Mesenchymal stem cell (in vitro differentiated cells and primary cell): ENCODE measurements at regions not wholly inside any gene's neighbourhood (a gene's known extent, or its start where the extent isn't known, plus 50 kb on each side); places are given as distances from the start of the nearest gene placed in this dataset.

Experiments used
- DNase-seq: peaks from one replicate; pipeline ENCODE4 v3.0.0-alpha.2; 2013
- H2AFZ ChIP-seq: one replicate; pipeline ENCODE4 v1.6.1; 2013; ENCODE audit warnings: low read depth, mild to moderate bottlenecking, control low read depth, inconsistent platforms, low read length, moderate library complexity
- H2AK5ac ChIP-seq: 2 replicates; pipeline ENCODE4 v1.6.1; 2013; ENCODE audit warnings: low read length, moderate library complexity, mild to moderate bottlenecking, inconsistent platforms; ENCODE audit not compliant: severe bottlenecking
- H2BK120ac ChIP-seq: one replicate; pipeline ENCODE4 v1.6.1; 2013; ENCODE audit warnings: low read depth, mild to moderate bottlenecking, inconsistent platforms, low read length, moderate library complexity
- H2BK12ac ChIP-seq, 2 experiments: one replicate each; pipeline ENCODE4 v1.6.1; 2013; ENCODE audit warnings: inconsistent platforms in 2 of 2, low read length in 2 of 2, mild to moderate bottlenecking in 2 of 2, moderate library complexity in 2 of 2, control low read depth in 1 of 2
- H2BK15ac ChIP-seq: one replicate; pipeline ENCODE4 v1.6.1; 2013; ENCODE audit warnings: mild to moderate bottlenecking, low read depth, inconsistent platforms; ENCODE audit not compliant: poor library complexity, severe bottlenecking
- H2BK5ac ChIP-seq: 2 replicates; pipeline ENCODE4 v1.6.1; 2013; ENCODE audit warnings: low read depth, mild to moderate bottlenecking, low read length, control low read depth, inconsistent platforms; ENCODE audit not compliant: poor library complexity, severe bottlenecking
- H3K14ac ChIP-seq, 2 experiments: one replicate each; pipeline ENCODE4 v1.6.1; 2013; ENCODE audit warnings: inconsistent platforms in 2 of 2, low read length in 2 of 2, control low read depth in 1 of 2, mild to moderate bottlenecking in 1 of 2, moderate library complexity in 1 of 2
- H3K18ac ChIP-seq, 2 experiments: one replicate each; pipeline ENCODE4 v1.6.1; 2013; ENCODE audit warnings: inconsistent platforms in 2 of 2, low read length in 2 of 2, control low read depth in 1 of 2, low read depth in 1 of 2, mild to moderate bottlenecking in 1 of 2
- H3K23ac ChIP-seq, 2 experiments: one replicate each; pipeline ENCODE4 v1.6.1; 2013; ENCODE audit warnings: inconsistent platforms in 2 of 2, low read length in 2 of 2, mild to moderate bottlenecking in 2 of 2, moderate library complexity in 2 of 2, control low read depth in 1 of 2
- H3K27ac ChIP-seq: 2 replicates; pipeline ENCODE4 v1.5.1; 2013; ENCODE audit warnings: mild to moderate bottlenecking, moderate library complexity, low read length, control low read depth, inconsistent platforms; ENCODE audit not compliant: poor library complexity, severe bottlenecking
- H3K27me3 ChIP-seq, 2 experiments: 2 replicates each; pipeline versions ENCODE4 v1.6.1 to v1.7.0; 2013; ENCODE audit warnings: low read length in 2 of 2, mild to moderate bottlenecking in 2 of 2, moderate library complexity in 2 of 2, control low read depth in 1 of 2, inconsistent platforms in 1 of 2; ENCODE audit not compliant: control insufficient read depth in 1 of 2, insufficient read depth in 1 of 2
- H3K36me3 ChIP-seq, 2 experiments: 2 replicates each; pipeline versions ENCODE4 v1.6.1 to v1.7.0; 2013; ENCODE audit warnings: low read length in 2 of 2, control low read depth in 1 of 2, inconsistent platforms in 1 of 2, low read depth in 1 of 2, mild to moderate bottlenecking in 1 of 2; ENCODE audit not compliant: insufficient read depth in 2 of 2, control insufficient read depth in 1 of 2
- H3K4ac ChIP-seq, 2 experiments: one replicate each; pipeline ENCODE4 v1.6.1; 2013; ENCODE audit warnings: inconsistent platforms in 2 of 2, low read length in 2 of 2, mild to moderate bottlenecking in 2 of 2, moderate library complexity in 2 of 2, control low read depth in 1 of 2, low read depth in 1 of 2
- H3K4me1 ChIP-seq: 2 replicates; pipeline ENCODE4 v1.6.1; 2013; ENCODE audit warnings: low read depth, low read length, control low read depth; ENCODE audit not compliant: control insufficient read depth, insufficient read depth
- H3K4me2 ChIP-seq: 2 replicates; pipeline ENCODE4 v1.6.1; 2013; ENCODE audit warnings: low read length, mild to moderate bottlenecking, inconsistent platforms; ENCODE audit not compliant: poor library complexity, severe bottlenecking
- H3K4me3 ChIP-seq, 2 experiments: 2 replicates each; pipeline versions ENCODE4 v1.5.1 to v1.7.0; 2013; ENCODE audit warnings: low read length in 2 of 2, mild to moderate bottlenecking in 2 of 2, control low read depth in 1 of 2, low read depth in 1 of 2; ENCODE audit not compliant: insufficient read depth in 1 of 2
- H3K79me1 ChIP-seq: replicated peaks from 2 replicates; pipeline ENCODE4 v1.6.1; 2013; ENCODE audit warnings: mild to moderate bottlenecking, control low read depth, low read length, inconsistent platforms; ENCODE audit not compliant: poor library complexity, severe bottlenecking
- H3K9ac ChIP-seq: 2 replicates; pipeline ENCODE4 v1.7.0; 2013; ENCODE audit warnings: mild to moderate bottlenecking, low read length, moderate library complexity
- H3K9me3 ChIP-seq: 2 replicates; pipeline ENCODE4 v1.7.0; 2013; ENCODE audit warnings: mild to moderate bottlenecking, low read length; ENCODE audit not compliant: control insufficient read depth
- H4K8ac ChIP-seq: one replicate; pipeline ENCODE4 v1.6.1; 2013; ENCODE audit warnings: inconsistent platforms, mild to moderate bottlenecking, low read length, moderate library complexity
- H4K91ac ChIP-seq: one replicate; pipeline ENCODE4 v1.6.1; 2013; ENCODE audit warnings: mild to moderate bottlenecking, low read length, inconsistent platforms
- WGBS: methylation state at CpG from one replicate; pipeline ENCODE4 v1.1.7; 2013; ENCODE audit warnings: mixed read lengths; 5-methylcytosine and 5-hydroxymethylcytosine counted together

DNA sequence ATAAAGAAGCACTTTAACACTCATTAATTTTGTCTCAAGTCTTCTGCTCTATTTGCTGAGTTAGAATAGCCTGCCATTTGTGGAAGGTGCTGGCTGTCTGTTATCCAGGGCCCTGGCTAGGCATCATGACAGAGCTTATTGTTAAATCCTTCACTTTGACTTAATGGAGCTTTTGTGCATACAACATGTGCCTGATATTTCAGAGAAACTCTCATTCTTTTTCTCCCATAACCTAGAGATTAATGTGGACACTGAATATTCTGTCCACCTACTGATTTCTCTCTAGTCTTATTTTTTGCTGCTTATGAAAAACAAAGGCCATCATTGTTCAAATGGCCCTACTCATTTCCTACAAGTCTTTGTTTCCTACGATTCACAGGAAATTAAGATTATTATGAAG is 383.1 kb upstream of the HTR2A start:
- Histone ChIP-seq H3K23ac (no peak overlapping the region), H3K4me3 (no peak overlapping the region), H2AK5ac (no peak overlapping the region), H2BK120ac (no peak overlapping the region), H3K18ac (no peak overlapping the region), H3K9ac (no peak overlapping the region), H4K8ac (no peak overlapping the region), H3K14ac (no peak overlapping the region), H3K9me3 (no peaks in the 10 kb centered on the region), H3K27me3 (no peaks in the 10 kb centered on the region), H2BK15ac (no peak overlapping the region), H2AFZ (no peak overlapping the region), H3K79me1 (no peaks in the 10 kb centered on the region), H3K36me3 (no peaks in the 10 kb centered on the region), H2BK5ac (no peak overlapping the region), H2BK12ac (no peak overlapping the region), H4K91ac (no peak overlapping the region), H3K27ac (no peak overlapping the region), H3K4me2 (no peak overlapping the region), H3K4ac (no peak overlapping the region), H3K4me1 (no peaks in the 10 kb centered on the region)
- WGBS, result no CpG with 5 or more reads among the region's 1 CpG
- no peak for DNase-seq

DNA sequence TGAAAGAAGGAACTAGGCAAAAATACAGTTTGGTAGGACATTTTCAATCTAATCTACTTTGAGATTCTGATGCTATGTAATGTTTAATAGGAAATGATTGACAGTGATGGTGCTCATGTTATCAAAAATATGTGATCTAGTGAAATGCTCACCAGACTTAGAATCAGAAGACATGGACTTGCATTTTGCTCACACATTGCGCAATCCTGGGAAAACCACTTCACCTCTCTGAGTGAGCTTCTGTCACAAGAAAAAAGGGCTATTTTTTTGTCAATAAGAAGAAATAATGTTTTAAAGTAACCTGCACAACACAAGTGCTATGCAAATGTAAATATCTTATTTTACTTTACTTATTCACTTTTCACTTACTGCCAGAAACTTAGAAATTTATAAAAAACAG is 380.9 kb upstream of the HTR2A start:
- no peak overlapping the region for H2AK5ac ChIP-seq
- H3K4me1 ChIP-seq, result no peaks in the 10 kb centered on the region
- no peak overlapping the region for H3K4ac ChIP-seq
- H3K14ac ChIP-seq, result no peak overlapping the region
- no peak overlapping the region for H2BK5ac ChIP-seq
- H2BK120ac ChIP-seq, result no peak overlapping the region
- H3K27ac ChIP-seq, result no peak overlapping the region
- no peaks in the 10 kb centered on the region for H3K79me1 ChIP-seq
- no peaks in the 10 kb centered on the region for H3K36me3 ChIP-seq
- H2AFZ ChIP-seq, result no peak overlapping the region
- H3K27me3 ChIP-seq, result no peaks in the 10 kb centered on the region
- H2BK15ac ChIP-seq, result no peak overlapping the region
- DNase-seq, result peak; percentile 50
- H3K18ac ChIP-seq, result no peak overlapping the region
- no peaks in the 10 kb centered on the region for H3K9me3 ChIP-seq
- WGBS, result no CpG with 5 or more reads among the region's 1 CpG
- no peak overlapping the region for H3K4me2 ChIP-seq
- H4K91ac ChIP-seq, result no peak overlapping the region
- H4K8ac ChIP-seq, result no peak overlapping the region
- no peak overlapping the region for H3K9ac ChIP-seq
- H3K4me3 ChIP-seq, result no peak overlapping the region
- H3K23ac ChIP-seq, result no peak overlapping the region
- H2BK12ac ChIP-seq, result no peak overlapping the region

DNA sequence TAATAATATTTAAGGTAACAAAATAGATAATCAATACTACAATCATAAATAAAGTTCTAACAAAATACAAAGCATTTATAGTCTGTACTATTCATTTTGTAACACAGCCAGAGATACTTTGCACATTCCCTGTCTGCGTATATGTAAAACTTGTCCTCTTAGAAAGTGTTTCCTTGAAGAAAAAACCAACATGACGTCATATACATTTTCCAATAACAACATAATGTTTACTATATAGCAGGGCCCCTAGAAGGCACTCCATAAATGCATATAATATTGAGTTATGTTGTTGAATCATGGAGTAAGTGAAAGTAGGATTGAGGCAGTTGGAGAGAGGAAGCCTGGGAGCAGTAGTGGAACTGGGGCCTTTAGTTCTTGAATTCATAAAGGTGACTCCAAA is 371.4 kb upstream of the HTR2A start:
- no peak overlapping the region for H3K14ac ChIP-seq
- no peak overlapping the region for H2BK12ac ChIP-seq
- no peak overlapping the region for H2AK5ac ChIP-seq
- peaks cover 6% of the 10 kb centered on the region for H3K9me3 ChIP-seq
- no peak overlapping the region for H2BK15ac ChIP-seq
- H3K27me3 ChIP-seq, result no peaks in the 10 kb centered on the region
- H4K8ac ChIP-seq, result no peak overlapping the region
- H2BK120ac ChIP-seq, result no peak overlapping the region
- H2AFZ ChIP-seq, result no peak overlapping the region
- no peak overlapping the region for H3K4me3 ChIP-seq
- no peak overlapping the region for H3K23ac ChIP-seq
- H2BK5ac ChIP-seq, result no peak overlapping the region
- 100% methylated on average over 2 of the region's 2 CpGs for WGBS
- no peak overlapping the region for H4K91ac ChIP-seq
- H3K27ac ChIP-seq, result no peak overlapping the region
- no peak overlapping the region for H3K9ac ChIP-seq
- no peaks in the 10 kb centered on the region for H3K4me1 ChIP-seq
- no peak for DNase-seq
- H3K79me1 ChIP-seq, result no peaks in the 10 kb centered on the region
- no peak overlapping the region for H3K18ac ChIP-seq
- H3K36me3 ChIP-seq, result no peaks in the 10 kb centered on the region
- H3K4ac ChIP-seq, result no peak overlapping the region
- H3K4me2 ChIP-seq, result no peak overlapping the region

DNA sequence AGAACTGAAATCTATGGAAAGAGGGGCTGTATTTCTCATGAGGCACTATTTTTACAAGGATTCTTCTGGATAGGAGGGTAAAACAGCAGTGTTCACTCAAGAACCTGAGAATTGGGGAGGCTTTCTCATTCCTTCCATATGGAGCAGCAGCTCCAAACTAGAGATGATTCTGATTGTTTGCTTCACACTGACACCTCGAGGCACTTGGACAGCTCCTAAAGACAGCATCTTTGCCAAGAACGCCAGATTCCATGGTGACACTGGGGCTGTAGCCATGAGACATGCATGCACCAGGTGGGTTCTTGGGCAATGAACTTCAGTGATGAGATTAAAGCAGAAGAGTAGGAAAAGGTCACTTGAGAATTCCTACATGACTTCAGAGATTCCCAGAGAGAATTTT is 361.5 kb upstream of the HTR2A start:
- Histone ChIP-seq H2AK5ac (no peak overlapping the region), H4K91ac (no peak overlapping the region), H3K9me3 (no peaks in the 10 kb centered on the region), H3K4me3 (no peak overlapping the region), H3K36me3 (no peaks in the 10 kb centered on the region), H3K4me1 (no peaks in the 10 kb centered on the region), H3K18ac (no peak overlapping the region), H3K9ac (no peak overlapping the region), H2AFZ (no peak overlapping the region), H2BK5ac (no peak overlapping the region), H3K27ac (no peak overlapping the region), H2BK12ac (no peak overlapping the region), H2BK120ac (no peak overlapping the region), H3K14ac (no peak overlapping the region), H2BK15ac (no peak overlapping the region), H3K79me1 (no peaks in the 10 kb centered on the region), H3K4ac (no peak overlapping the region), H3K23ac (no peak overlapping the region), H3K27me3 (peaks cover 0 to 4% of the 10 kb centered on the region in 2 experiments), H4K8ac (no peak overlapping the region), H3K4me2 (no peak overlapping the region)
- no peak for DNase-seq
- 89% methylated on average over 2 of the region's 2 CpGs for WGBS
